Endothelial cell of umbilical vein (primary cell): ENCODE measurements at regions not wholly inside any gene's neighbourhood (a gene's known extent, or its start where the extent isn't known, plus 50 kb on each side); places are given as distances from the start of the nearest gene placed in this dataset.

Experiments used
- BruUV-seq: library from RNA; stranded (reverse); fragments of 400-500 nt; replicated peaks from 2 replicates; lab custom pipeline; 2021; lab: Mats Ljungman, UMichigan
- CTCF ChIA-PET: fragments of 300-600, 350-600 bp; sonication (Branson Sonifier 250); formaldehyde crosslinking; loops from one replicate; lab custom pipeline; 2021; ENCODE audit warnings: antibody characterized with exemption, inconsistent platforms; lab: Charles Lee
- POLR2A ChIA-PET: fragments of 300-600, 350-600 bp; sonication (Branson Sonifier 250); formaldehyde crosslinking; loops from one replicate; lab custom pipeline; 2021; ENCODE audit warnings: antibody characterized with exemption, inconsistent platforms; lab: Charles Lee
- DNase-seq: peaks from one replicate; pipeline ENCODE4 v3.0.0-alpha.2; 2011; ENCODE audit warnings: low read depth, low spot score
- FAIRE-seq: peaks from 2 replicates; lab custom pipeline; 2011; peaks lifted over from hg19 to GRCh38; lab: Jason Lieb, UNC
- H2AFZ ChIP-seq: 2 replicates; pipeline ENCODE4 v1.6.0; 2012; ENCODE audit warnings: low read depth, low read length, control low read depth, inconsistent platforms
- H3K27ac ChIP-seq: 2 replicates; pipeline ENCODE4 v1.5.1; 2011; ENCODE audit warnings: low read depth, mild to moderate bottlenecking, control low read depth, low read length, moderate library complexity; ENCODE audit not compliant: insufficient read depth
- H3K27me3 ChIP-seq, 2 experiments: 2 replicates each; pipeline versions ENCODE4 v1.6.0 to v1.6.1; 2011; ENCODE audit warnings: low read length in 2 of 2, mixed read lengths in 1 of 2; ENCODE audit not compliant: control insufficient read depth in 2 of 2, insufficient read depth in 2 of 2
- H3K36me3 ChIP-seq, 2 experiments: 2 replicates in 1 of 2; 3 replicates in 1 of 2; pipeline ENCODE4 v1.5.1; 2011; ENCODE audit warnings: low read length in 2 of 2, mild to moderate bottlenecking in 1 of 2, moderate library complexity in 1 of 2; ENCODE audit not compliant: control insufficient read depth in 2 of 2, insufficient read depth in 2 of 2; ENCODE audit errors: extremely low read depth in 1 of 2
- H3K4me1 ChIP-seq: 3 replicates; pipeline ENCODE4 v1.5.1; 2011; ENCODE audit warnings: mild to moderate bottlenecking, low read length; ENCODE audit not compliant: control insufficient read depth, insufficient read depth; ENCODE audit errors: extremely low read depth
- H3K4me2 ChIP-seq: 2 replicates; pipeline ENCODE4 v1.6.1; 2011; ENCODE audit warnings: low read length, control low read depth, mixed read lengths; ENCODE audit not compliant: insufficient read depth
- H3K4me3 ChIP-seq, 3 experiments: fragments of 200-600 bp in 1 of 3; sonication (generic), shearing (Covaris generic) in 1 of 3; replicated peaks in 1 of 3; 2 replicates each; pipeline ENCODE4 v1.5.1; 2011 to 2016; ENCODE audit warnings: control low read depth in 3 of 3, low read length in 3 of 3, mild to moderate bottlenecking in 2 of 3, inconsistent platforms in 1 of 3, low read depth in 1 of 3, moderate library complexity in 1 of 3; ENCODE audit not compliant: insufficient read depth in 1 of 3
- H3K79me2 ChIP-seq: 2 replicates; pipeline ENCODE4 v1.6.0; 2012; ENCODE audit warnings: low read length, inconsistent platforms; ENCODE audit not compliant: control insufficient read depth, insufficient read depth
- H3K9ac ChIP-seq: replicated peaks from 2 replicates; pipeline ENCODE3; 2011; ENCODE audit warnings: low read length, control low read depth; ENCODE audit not compliant: insufficient read depth; ENCODE audit errors: extremely low read depth
- H3K9me1 ChIP-seq: replicated peaks from 3 replicates; pipeline ENCODE4 v1.6.0; 2011; ENCODE audit warnings: mild to moderate bottlenecking, low read length; ENCODE audit not compliant: control insufficient read depth, insufficient read depth; ENCODE audit errors: extremely low read depth
- H3K9me3 ChIP-seq: replicated peaks from 2 replicates; pipeline ENCODE4 v1.5.1; 2012; ENCODE audit warnings: low read length, inconsistent platforms; ENCODE audit not compliant: control insufficient read depth, insufficient read depth
- H4K20me1 ChIP-seq: replicated peaks from 2 replicates; pipeline ENCODE3; 2011; ENCODE audit warnings: mild to moderate bottlenecking, low read length; ENCODE audit not compliant: control insufficient read depth, insufficient read depth; ENCODE audit errors: extremely low read depth
- CTCF ChIP-seq, 2 donors: IDR thresholded peaks; 1 replicate in 1 of 2; 2 replicates in 1 of 2; pipeline ENCODE4 v1.5.1; 2011; ENCODE audit warnings: low read length in 2 of 2, mild to moderate bottlenecking in 2 of 2, moderate library complexity in 2 of 2, control low read depth in 1 of 2, inconsistent platforms in 1 of 2, low read depth in 1 of 2; ENCODE audit not compliant: insufficient read depth in 1 of 2; ENCODE audit errors: extremely low read depth in 1 of 2
- EZH2 ChIP-seq: IDR thresholded peaks from 2 replicates; pipeline ENCODE4 v1.6.1; 2012; ENCODE audit warnings: borderline replicate concordance, low read depth, mild to moderate bottlenecking, moderate library complexity, low read length, inconsistent platforms; ENCODE audit not compliant: severe bottlenecking
- FOS ChIP-seq: IDR thresholded peaks from 2 replicates; pipeline ENCODE4 v1.6.1; 2011; ENCODE audit warnings: mild to moderate bottlenecking, low read length, moderate library complexity, borderline replicate concordance; ENCODE audit not compliant: insufficient read depth
- GATA2 ChIP-seq: IDR thresholded peaks from 2 replicates; pipeline ENCODE4 v1.7.0; 2011; ENCODE audit warnings: low read depth, mild to moderate bottlenecking, moderate library complexity, mixed read lengths, low read length; ENCODE audit not compliant: insufficient read length, insufficient read depth
- JUN ChIP-seq: IDR thresholded peaks from 2 replicates; pipeline ENCODE4 v1.6.1; 2011; ENCODE audit warnings: borderline replicate concordance, low read depth; ENCODE audit not compliant: insufficient read length, insufficient read depth
- MAX ChIP-seq: IDR thresholded peaks from 2 replicates; pipeline ENCODE4 v1.6.1; 2011; ENCODE audit not compliant: insufficient read depth, insufficient read length
- MYC ChIP-seq: IDR thresholded peaks from one replicate; pipeline ENCODE4 v1.6.1; 2011; ENCODE audit warnings: mild to moderate bottlenecking, low read depth, low read length
- POLR2A ChIP-seq: IDR thresholded peaks from 2 replicates; pipeline ENCODE4 v1.6.1; 2012; ENCODE audit warnings: low read depth, mild to moderate bottlenecking, control low read depth, low read length
- POLR2AphosphoS5 ChIP-seq: IDR thresholded peaks from 2 replicates; pipeline ENCODE4 v1.6.1; 2012; ENCODE audit warnings: low read depth, mild to moderate bottlenecking, control low read depth, low read length, moderate library complexity; ENCODE audit not compliant: insufficient read depth
- dilution Hi-C: fragments of 300-500 bp; cut with MboI; formaldehyde crosslinking; loops from one replicate; pipeline ENCODE4 v1.15.0; 2019; ENCODE audit warnings: low sequenced_read_pairs; ENCODE audit not compliant: extremely low pct_ligation_motif_present
- intact Hi-C: fragments of 100-400 bp; cut with micrococcal nuclease; formaldehyde crosslinking; loops from one replicate; pipeline ENCODE4 v1.10.0; 2022

- CTCF ChIA-PET, result interaction anchor here (1.0 to 1.4 kb wide), 2 partner anchors 16 to 594 kb away, joined by 3 to 5 read pairs; no protein-coding TSS in a partner anchor
- peak overlapping the region; percentile 50 for H3K9ac ChIP-seq
- no peaks in the 10 kb centered on the region for H3K9me1 ChIP-seq
- no peaks in the 10 kb centered on the region for H3K9me3 ChIP-seq
- peaks cover 17% of the 10 kb centered on the region for H3K4me1 ChIP-seq
- intact Hi-C loops, result no loop called here
- BruUV-seq, result no TSS peak
- DNase-seq (peak; percentile 59), FAIRE-seq (peak; percentile 55)
- no peaks in the 10 kb centered on the region for H3K36me3 ChIP-seq
- H4K20me1 ChIP-seq, result no peaks in the 10 kb centered on the region
- H3K79me2 ChIP-seq, result no peaks in the 10 kb centered on the region
- POLR2A ChIA-PET, result no interaction called here
- TF ChIP-seq POLR2AphosphoS5, result peak; percentile 47
- TF ChIP-seq MAX, result no peak
- peak; percentile 30 for TF ChIP-seq GATA2
- no peak for TF ChIP-seq EZH2
- TF ChIP-seq JUN, result no peak
- no peak for TF ChIP-seq CTCF (IDR thresholded peaks at IDR 0.05; ENCODE audit: extremely low read depth in 1 of 2, insufficient read depth in 1 of 2, low read depth in 1 of 2, low read length in 2 of 2)
- no peak for TF ChIP-seq POLR2A
- no peak for TF ChIP-seq MYC
- TF ChIP-seq FOS, result peak; percentile 51
- no peaks in the 10 kb centered on the region for H3K27me3 ChIP-seq
- H3K27ac ChIP-seq, result peak overlapping the region; percentile 75
- dilution Hi-C loops, result no loop called here
- peak overlapping the region in 2 of 3 experiments; percentile 13 to 21 for H3K4me3 ChIP-seq
- H2AFZ ChIP-seq, result peak overlapping the region; percentile 96
- H3K4me2 ChIP-seq, result peak overlapping the region; percentile 80
Observed at GRCh38 chr3:29171043-29171990, 109.6 kb upstream of the RBMS3 start.
